ENCODE measurements at regions not wholly inside any gene's neighbourhood (a gene's known extent, or its start where the extent isn't known, plus 50 kb on each side); places are given as distances from the start of the nearest gene placed in this dataset.

- CTCF ChIA-PET, result no interaction called here
- intact Hi-C loops (cut with micrococcal nuclease), result no loop called here
- no peak for TF ChIP-seq CTCF (IDR thresholded peaks at IDR 0.05)
These were observed 1552.5 kb downstream of the UQCRFS1 start for GRCh38 chr19:27660428-27660827.

GRCh38 chr19:27657271-27658051 lies 1555.5 kb downstream of the UQCRFS1 start:
- Mint-ChIP-seq H3K27ac (no peak overlapping the region), H3K4me3 (no peak overlapping the region), H3K27me3 (no peaks in the 10 kb centered on the region), H3K36me3 (ENCODE audit: low read depth) (peaks cover 3% of the 10 kb centered on the region), H3K4me1 (ENCODE audit: low read depth) (no peaks in the 10 kb centered on the region), H3K9me3 (peaks cover 35% of the 10 kb centered on the region)
- CTCF ChIA-PET, result no interaction called here
- POLR2A ChIA-PET, result no interaction called here
- DNase-seq, result no peak
- intact Hi-C loops (cut with micrococcal nuclease), result no loop called here
- ATAC-seq, result no peak
- no peak for TF ChIP-seq CTCF (IDR thresholded peaks at IDR 0.05)

More at GRCh38 chr19:27660428-27660827, 1552.5 kb downstream of the UQCRFS1 start:
- DNase-seq (no peak), ATAC-seq (no peak)
- POLR2A ChIA-PET, result no interaction called here
- H3K27me3 Mint-ChIP-seq, result no peaks in the 10 kb centered on the region
- no peaks in the 10 kb centered on the region for H3K4me1 Mint-ChIP-seq (ENCODE audit: low read depth)
- H3K27ac Mint-ChIP-seq, result no peak overlapping the region
- peaks cover 3% of the 10 kb centered on the region for H3K36me3 Mint-ChIP-seq (ENCODE audit: low read depth)
- no peak overlapping the region for H3K4me3 Mint-ChIP-seq
- H3K9me3 Mint-ChIP-seq, result peaks cover 29% of the 10 kb centered on the region

GRCh38 chr19:27654266-27654990 lies 1558.5 kb downstream of the UQCRFS1 start:
- Mint-ChIP-seq H3K36me3 (ENCODE audit: low read depth) (no peaks in the 10 kb centered on the region), H3K27ac (no peak overlapping the region), H3K27me3 (no peaks in the 10 kb centered on the region), H3K9me3 (peaks cover 44% of the 10 kb centered on the region), H3K4me3 (no peak overlapping the region), H3K4me1 (ENCODE audit: low read depth) (no peaks in the 10 kb centered on the region)
- TF ChIP-seq CTCF (IDR thresholded peaks at IDR 0.05), result no peak
- DNase-seq (no peak), ATAC-seq (no peak)
- intact Hi-C loops (cut with micrococcal nuclease), result no loop called here
- ChIA-PET POLR2A (no interaction called here), CTCF (no interaction called here)

GRCh38 chr19:27652796-27653195 lies 1560.2 kb downstream of the UQCRFS1 start:
- peaks cover 35% of the 10 kb centered on the region for H3K9me3 Mint-ChIP-seq
- no peaks in the 10 kb centered on the region for H3K4me1 Mint-ChIP-seq (ENCODE audit: low read depth)
- CTCF ChIA-PET, result no interaction called here
- H3K36me3 Mint-ChIP-seq (ENCODE audit: low read depth), result no peaks in the 10 kb centered on the region
- no peak overlapping the region for H3K4me3 Mint-ChIP-seq
- no peak overlapping the region for H3K27ac Mint-ChIP-seq
- ATAC-seq, result no peak
- TF ChIP-seq CTCF (IDR thresholded peaks at IDR 0.05), result no peak
- POLR2A ChIA-PET, result no interaction called here
- no peaks in the 10 kb centered on the region for H3K27me3 Mint-ChIP-seq
- no peak for DNase-seq
- intact Hi-C loops (cut with micrococcal nuclease), result no loop called here

- no peaks in the 10 kb centered on the region for H3K36me3 Mint-ChIP-seq (ENCODE audit: low read depth)
- ChIA-PET CTCF (no interaction called here), POLR2A (no interaction called here)
- H3K27ac Mint-ChIP-seq, result no peak overlapping the region
- DNase-seq (no peak), ATAC-seq (no peak)
- H3K4me1 Mint-ChIP-seq (ENCODE audit: low read depth), result no peaks in the 10 kb centered on the region
- H3K4me3 Mint-ChIP-seq, result no peak overlapping the region
- TF ChIP-seq CTCF (IDR thresholded peaks at IDR 0.05), result no peak
- H3K27me3 Mint-ChIP-seq, result no peaks in the 10 kb centered on the region
- peaks cover 35% of the 10 kb centered on the region for H3K9me3 Mint-ChIP-seq
- intact Hi-C loops (cut with micrococcal nuclease), result no loop called here
These were observed 1560.7 kb downstream of the UQCRFS1 start for GRCh38 chr19:27652281-27652680.

All from activated CD8-positive, alpha-beta T cell treated with anti-CD3 and anti-CD28 coated beads for 36 hours (primary cell).